Non-pigmented ciliary epithelial cell (primary cell): ENCODE measurements at regions not wholly inside any gene's neighbourhood (a gene's known extent, or its start where the extent isn't known, plus 50 kb on each side); places are given as distances from the start of the nearest gene placed in this dataset.

Experiments
- DNase-seq: peaks from one replicate; pipeline ENCODE4 v3.0.0-alpha.2; 2010; ENCODE audit warnings: low read depth

GRCh38 chr1:218582646-218583045, 237.5 kb downstream of the TGFB2 start:
- no peak for DNase-seq

GRCh38 chr1:218584418-218585155, 239.5 kb downstream of the TGFB2 start:
- DNase-seq, result peak; percentile 34

- DNase-seq, result peak; percentile 68
These were observed 240.5 kb downstream of the TGFB2 start for GRCh38 chr1:218585511-218586184.

GRCh38 chr1:218587900-218588299, 242.8 kb downstream of the TGFB2 start:
- DNase-seq, result no peak

GRCh38 chr1:218588540-218589172, 243.5 kb downstream of the TGFB2 start:
- no peak for DNase-seq

GRCh38 chr1:218589487-218589886, 244.4 kb downstream of the TGFB2 start:
- DNase-seq, result no peak

- DNase-seq, result no peak
These were observed 246.8 kb downstream of the TGFB2 start for GRCh38 chr1:218591966-218592365.

- DNase-seq, result peak; percentile 79
These were observed 247.6 kb downstream of the TGFB2 start for GRCh38 chr1:218592688-218593087.

GRCh38 chr1:218600968-218601367, 255.8 kb downstream of the TGFB2 start:
- no peak for DNase-seq

GRCh38 chr1:218604217-218604616, 259.1 kb downstream of the TGFB2 start:
- DNase-seq, result no peak

GRCh38 chr1:218611916-218612585, 266.9 kb downstream of the TGFB2 start:
- no peak for DNase-seq

- no peak for DNase-seq
These were observed 268.0 kb downstream of the TGFB2 start for GRCh38 chr1:218613105-218613504.

- no peak for DNase-seq
These were observed 268.9 kb downstream of the TGFB2 start for GRCh38 chr1:218614031-218614430.

- no peak for DNase-seq
These were observed 271.5 kb downstream of the TGFB2 start for GRCh38 chr1:218616681-218617080.

GRCh38 chr1:218617986-218618385, 272.9 kb downstream of the TGFB2 start:
- DNase-seq, result no peak

GRCh38 chr1:218620956-218621355, 275.8 kb downstream of the TGFB2 start:
- no peak for DNase-seq

GRCh38 chr1:218624052-218624451, 278.9 kb downstream of the TGFB2 start:
- no peak for DNase-seq

GRCh38 chr1:218625393-218625792, 280.3 kb downstream of the TGFB2 start:
- DNase-seq, result no peak

GRCh38 chr1:218633238-218633988, 288.3 kb downstream of the TGFB2 start:
- DNase-seq, result no peak

GRCh38 chr1:218634212-218634611, 289.1 kb downstream of the TGFB2 start:
- DNase-seq, result no peak

GRCh38 chr1:218636548-218636947, 291.4 kb downstream of the TGFB2 start:
- peak; percentile 40 for DNase-seq

- no peak for DNase-seq
These were observed 295.0 kb downstream of the TGFB2 start for GRCh38 chr1:218640173-218640572.
